ENCODE measurements at regions not wholly inside any gene's neighbourhood (a gene's known extent, or its start where the extent isn't known, plus 50 kb on each side); places are given as distances from the start of the nearest gene placed in this dataset.
"Not testable (repeated sequence)": the region's sequence is repeated elsewhere in the genome, so short reads cannot be mapped to it uniquely, and the experiment has no call there.

- not testable (repeated sequence) for DNase-seq (ENCODE audit: insufficient read length, low spot score); FAIRE-seq
These were observed 122.7 kb upstream of the SULF2 start for GRCh38 chr20:47907951-47908350.

DNA sequence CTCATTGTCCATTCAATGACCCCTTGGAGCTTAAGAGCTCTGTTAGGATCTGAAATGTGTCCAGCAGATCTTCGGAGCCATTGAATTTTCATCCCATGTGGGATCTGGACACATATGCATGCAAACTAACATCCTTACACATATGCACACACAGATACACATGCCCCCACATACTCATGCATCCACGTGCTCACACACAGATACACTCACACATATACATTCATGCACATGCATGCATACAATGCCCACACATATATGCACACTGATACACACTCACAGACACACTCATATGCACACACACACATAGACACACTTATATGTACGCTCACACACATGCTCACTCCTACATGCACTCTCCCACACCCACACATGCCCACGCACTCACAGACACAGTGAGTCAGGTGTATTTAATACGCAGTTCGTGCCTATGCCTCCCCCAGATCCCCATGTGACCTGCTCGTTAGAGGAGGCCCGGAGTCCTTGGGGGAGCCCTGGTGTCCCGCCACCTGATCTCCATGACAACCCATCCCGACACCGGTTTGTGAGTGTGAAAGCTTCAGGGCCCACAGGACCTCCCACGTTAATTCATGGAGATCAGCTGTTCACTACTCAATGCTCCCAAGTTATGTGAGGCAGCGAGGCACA, 121.9 kb upstream of the SULF2 start:
- FAIRE-seq, result no peak

DNA sequence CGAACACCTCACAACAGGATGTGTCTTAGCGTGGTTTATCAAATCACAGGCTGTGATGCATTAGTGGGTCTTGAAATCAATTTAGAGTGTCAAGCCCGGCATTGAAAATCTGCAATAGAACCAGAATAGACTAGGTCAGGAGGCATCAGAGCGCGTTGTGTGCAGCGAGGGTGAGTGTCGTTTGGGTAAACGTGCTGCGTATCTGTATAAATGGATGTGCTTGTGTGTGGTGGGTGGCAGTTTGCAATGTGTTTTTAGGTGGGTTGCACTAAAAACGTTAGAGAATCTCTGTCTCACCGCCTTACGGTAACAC, 121.0 kb upstream of the SULF2 start:
- no peak for TF ChIP-seq CTCF (IDR thresholded peaks at IDR 0.05; ENCODE audit: insufficient read depth, missing control alignments)
- FAIRE-seq, result no peak
- DNase-seq (ENCODE audit: insufficient read length, low spot score), result no peak

More for the DNA sequence above, 121.9 kb upstream of the SULF2 start:
- DNase-seq (ENCODE audit: insufficient read length, low spot score), result no peak
- no peak for TF ChIP-seq CTCF (IDR thresholded peaks at IDR 0.05; ENCODE audit: insufficient read depth, missing control alignments)

GRCh38 chr20:47905628-47906347, 120.5 kb upstream of the SULF2 start:
- no peak for TF ChIP-seq CTCF (IDR thresholded peaks at IDR 0.05; ENCODE audit: insufficient read depth, missing control alignments)
- DNase-seq (ENCODE audit: insufficient read length, low spot score) (peak; percentile 33), FAIRE-seq (no peak)

GRCh38 chr20:47903009-47903408, 117.7 kb upstream of the SULF2 start:
- not testable (repeated sequence) for FAIRE-seq; DNase-seq (ENCODE audit: insufficient read length, low spot score)

DNA sequence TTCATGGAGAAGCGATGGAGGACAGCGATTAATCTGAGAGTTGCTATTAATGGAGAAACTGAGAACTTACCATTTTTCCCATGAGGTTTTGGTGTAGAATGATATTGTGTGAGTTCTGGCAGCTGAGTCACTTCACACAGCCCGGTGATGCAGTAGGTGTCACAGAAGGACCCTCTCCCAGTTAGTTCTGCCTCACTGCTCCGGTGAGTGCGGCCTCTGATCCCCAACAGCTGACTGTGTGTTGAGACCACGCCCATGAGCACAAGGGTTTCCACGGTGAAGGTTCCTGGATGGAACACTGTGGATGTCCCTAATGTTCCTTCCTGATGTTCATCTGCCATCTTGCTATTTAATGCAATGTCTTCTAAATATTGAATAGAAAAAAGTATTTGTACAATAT, 114.0 kb upstream of the SULF2 start:
- not testable (repeated sequence) for DNase-seq (ENCODE audit: insufficient read length, low spot score); FAIRE-seq

DNA sequence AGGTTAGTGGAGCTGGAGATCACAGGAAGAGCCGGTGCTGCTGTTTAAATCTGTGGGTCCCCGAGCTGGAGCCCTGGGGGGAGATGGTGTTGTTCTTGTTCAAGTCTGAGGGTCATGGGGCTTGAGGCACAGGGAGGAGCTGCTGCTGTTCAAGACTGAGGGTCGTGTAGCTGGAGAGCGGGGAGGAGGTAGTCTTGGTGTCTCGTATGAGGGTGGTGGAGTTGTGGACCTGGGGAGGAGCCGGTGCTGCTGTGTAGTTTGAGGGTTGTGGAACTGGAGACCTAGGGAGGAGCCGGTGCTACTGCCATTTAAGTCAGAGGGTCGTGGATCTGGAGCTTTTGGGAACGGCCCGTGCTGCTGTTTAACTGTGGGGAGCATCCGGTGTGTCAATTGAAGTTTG, 112.2 kb upstream of the SULF2 start:
- FAIRE-seq, result no peak
- TF ChIP-seq CTCF (IDR thresholded peaks at IDR 0.05; ENCODE audit: insufficient read depth, missing control alignments), result no peak
- DNase-seq (ENCODE audit: insufficient read length, low spot score), result no peak

DNA sequence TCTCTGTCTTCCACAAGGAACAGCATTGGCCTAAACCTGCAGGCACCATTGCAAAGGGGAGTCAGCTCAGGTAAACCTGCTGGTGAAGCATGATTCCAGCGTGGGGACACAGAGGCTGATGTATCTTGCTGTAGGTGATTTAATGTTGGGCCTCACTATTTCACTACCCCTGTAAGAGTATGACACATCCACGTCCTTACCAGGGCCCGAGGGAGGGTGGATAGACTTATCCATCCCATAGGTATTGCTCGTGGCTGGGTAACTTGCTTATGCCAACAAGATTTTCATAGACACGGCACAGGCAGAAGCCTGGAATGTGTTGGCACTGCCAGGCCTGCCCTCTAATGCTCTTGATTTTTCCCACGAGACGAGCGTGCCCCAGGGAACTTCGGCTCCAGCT, 107.4 kb upstream of the SULF2 start:
- DNase-seq (ENCODE audit: insufficient read length, low spot score); FAIRE-seq: not testable (repeated sequence)

DNA sequence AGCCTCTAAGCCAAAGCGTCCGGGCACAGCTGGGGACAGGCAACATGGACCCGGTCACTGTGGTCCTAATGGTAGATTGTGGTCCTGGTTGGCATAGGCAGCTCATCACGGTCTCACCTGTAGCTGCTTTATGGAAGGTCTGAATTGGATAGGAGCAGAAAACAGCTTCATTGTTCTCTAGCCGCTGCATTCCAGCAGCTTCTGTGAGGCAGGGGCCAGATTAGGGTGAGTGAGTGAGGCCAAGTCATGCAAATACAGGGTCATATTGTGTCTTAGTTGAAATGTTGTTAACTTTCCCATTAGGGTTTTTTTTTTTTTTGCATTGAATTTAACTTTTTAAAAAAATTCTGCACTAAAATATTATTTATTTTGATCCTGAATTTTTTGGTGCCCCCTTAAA, 105.4 kb upstream of the SULF2 start:
- not testable (repeated sequence) for DNase-seq (ENCODE audit: insufficient read length, low spot score)

GRCh38 chr20:47889751-47890150, 104.5 kb upstream of the SULF2 start:
- DNase-seq (ENCODE audit: insufficient read length, low spot score); FAIRE-seq: not testable (repeated sequence)

More for the DNA sequence above, 105.4 kb upstream of the SULF2 start:
- not testable (repeated sequence) for FAIRE-seq
